Cardiac muscle cell (in vitro differentiated cells and primary cell): ENCODE measurements at regions not wholly inside any gene's neighbourhood (a gene's known extent, or its start where the extent isn't known, plus 50 kb on each side); places are given as distances from the start of the nearest gene placed in this dataset.

Experiments
- DNase-seq, 2 donors: peaks; one replicate each; pipeline versions ENCODE4 v3.0.0 to v3.0.0-alpha.2; 2010 to 2017; ENCODE audit warnings: low read depth in 1 of 2, low spot score in 1 of 2
- H3K27ac ChIP-seq: fragments of 200-600 bp; sonication (generic); 2 replicates; pipeline ENCODE4 v1.5.1; 2016
- H3K27me3 ChIP-seq: fragments of 200-600 bp; sonication (generic); 2 replicates; pipeline ENCODE4 v1.6.0; 2016; ENCODE audit warnings: control low read depth
- H3K36me3 ChIP-seq: fragments of 200-600 bp; sonication (generic); 2 replicates; pipeline ENCODE4 v1.5.1; 2016; ENCODE audit warnings: control low read depth
- H3K4me1 ChIP-seq: fragments of 200-600 bp; sonication (generic); 2 replicates; pipeline ENCODE4 v1.8.1; 2017; ENCODE audit warnings: low read depth, mild to moderate bottlenecking, mixed run types
- H3K4me3 ChIP-seq: fragments of 200-600 bp; sonication (generic); 2 replicates; pipeline ENCODE4 v1.5.1; 2016; ENCODE audit warnings: mild to moderate bottlenecking
- H3K9me3 ChIP-seq: fragments of 200-600 bp; sonication (generic); 2 replicates; pipeline ENCODE4 v1.5.1; 2017; ENCODE audit warnings: low read depth, mild to moderate bottlenecking, control low read depth
- CTCF ChIP-seq: IDR thresholded peaks from 2 replicates; pipeline ENCODE4 v1.5.1; 2012; ENCODE audit warnings: low read depth, mild to moderate bottlenecking, low read length

DNA sequence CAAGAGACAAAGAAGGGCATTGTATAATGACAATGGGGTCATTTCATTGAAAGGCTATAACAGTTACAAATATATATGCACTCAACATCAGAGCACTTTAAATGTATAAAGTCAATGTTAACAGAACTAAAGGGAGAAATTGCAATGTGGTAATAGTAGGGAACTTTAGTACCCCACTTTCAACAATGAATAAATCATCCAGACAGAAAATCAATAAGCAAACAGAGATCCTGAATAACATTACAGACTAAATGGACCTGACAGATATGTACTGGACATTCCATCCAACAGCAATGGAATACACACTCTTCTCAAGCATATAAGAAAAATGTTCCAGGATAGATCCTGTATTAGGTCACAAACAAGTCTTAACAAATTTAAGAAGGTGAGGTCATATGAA, 90.5 kb upstream of the ALKAL2 start:
- TF ChIP-seq CTCF, result no peak
- no peak overlapping the region for H3K4me3 ChIP-seq
- DNase-seq, result no peak
- no peaks in the 10 kb centered on the region for H3K4me1 ChIP-seq
- H3K27me3 ChIP-seq, result peaks cover 15% of the 10 kb centered on the region
- H3K36me3 ChIP-seq, result no peaks in the 10 kb centered on the region
- no peaks in the 10 kb centered on the region for H3K9me3 ChIP-seq
- H3K27ac ChIP-seq, result no peak overlapping the region

DNA sequence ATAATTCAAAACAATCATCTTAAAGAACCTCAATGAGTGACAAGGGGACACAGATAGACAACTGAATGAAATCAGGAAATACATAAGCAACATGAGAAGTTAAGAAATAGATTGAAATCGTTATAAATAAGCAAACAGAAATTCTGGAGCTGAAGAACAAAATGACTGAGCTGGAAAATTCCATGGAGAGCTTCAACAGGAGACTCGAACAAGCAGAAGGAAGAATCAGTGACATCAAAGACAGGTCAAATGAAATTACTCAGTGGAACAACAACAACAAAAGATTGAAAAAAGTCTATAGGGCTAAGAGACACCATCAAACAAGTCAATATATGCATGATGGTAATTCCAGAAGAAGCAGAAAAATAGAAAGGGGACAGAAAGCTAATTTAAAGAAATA, 89.5 kb upstream of the ALKAL2 start:
- Histone ChIP-seq H3K36me3 (no peaks in the 10 kb centered on the region), H3K4me1 (no peaks in the 10 kb centered on the region), H3K27me3 (peaks cover 12% of the 10 kb centered on the region), H3K9me3 (no peaks in the 10 kb centered on the region), H3K4me3 (no peak overlapping the region), H3K27ac (no peak overlapping the region)
- TF ChIP-seq CTCF, result no peak
- no peak for DNase-seq

GRCh38 chr2:375956-376307, 88.0 kb upstream of the ALKAL2 start:
- H3K27ac ChIP-seq, result no peak overlapping the region
- H3K4me1 ChIP-seq, result no peaks in the 10 kb centered on the region
- TF ChIP-seq CTCF, result no peak
- H3K36me3 ChIP-seq, result no peaks in the 10 kb centered on the region
- H3K27me3 ChIP-seq, result no peaks in the 10 kb centered on the region
- no peaks in the 10 kb centered on the region for H3K9me3 ChIP-seq
- H3K4me3 ChIP-seq, result no peak overlapping the region
- no peak for DNase-seq

DNA sequence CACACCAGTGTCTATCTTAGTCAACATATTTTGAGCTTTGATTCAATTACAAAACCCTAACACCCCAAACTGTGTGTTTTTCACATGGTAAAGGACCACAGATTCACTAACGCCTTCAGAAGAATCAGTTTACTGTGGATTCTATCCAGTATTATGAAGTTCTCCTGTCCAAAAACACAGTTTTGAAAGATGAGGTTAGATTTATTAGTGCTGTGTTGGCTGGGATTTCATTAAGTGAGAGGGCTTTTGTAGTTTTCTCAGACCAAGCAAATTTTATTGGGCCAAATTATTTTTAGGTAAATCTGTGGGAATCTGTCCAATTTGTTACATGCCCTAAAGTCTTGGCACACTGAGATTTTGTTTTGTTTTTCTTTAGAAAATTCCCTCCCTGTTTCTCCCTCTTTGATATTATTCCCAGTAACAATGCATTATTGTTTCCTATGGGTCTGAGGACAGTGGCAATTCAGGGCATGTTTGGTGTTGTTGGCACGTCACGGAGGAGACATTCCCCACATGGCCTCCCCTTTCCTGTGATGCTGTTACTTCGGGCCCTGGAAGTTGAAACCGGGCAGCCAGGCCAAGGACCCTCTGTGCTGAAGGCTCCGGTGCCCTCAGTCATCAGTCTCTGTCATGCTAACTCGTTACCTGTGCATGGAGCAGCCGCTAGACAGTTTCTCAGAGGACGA, 87.5 kb upstream of the ALKAL2 start:
- no peaks in the 10 kb centered on the region for H3K9me3 ChIP-seq
- no peak for DNase-seq
- H3K36me3 ChIP-seq, result no peaks in the 10 kb centered on the region
- no peak overlapping the region for H3K27ac ChIP-seq
- no peaks in the 10 kb centered on the region for H3K27me3 ChIP-seq
- no peak for TF ChIP-seq CTCF
- no peak overlapping the region for H3K4me3 ChIP-seq
- H3K4me1 ChIP-seq, result no peaks in the 10 kb centered on the region

- H3K27ac ChIP-seq, result no peak overlapping the region
- no peak for DNase-seq
- no peak for TF ChIP-seq CTCF
- no peaks in the 10 kb centered on the region for H3K36me3 ChIP-seq
- no peaks in the 10 kb centered on the region for H3K9me3 ChIP-seq
- H3K4me1 ChIP-seq, result no peaks in the 10 kb centered on the region
- no peak overlapping the region for H3K4me3 ChIP-seq
- H3K27me3 ChIP-seq, result no peaks in the 10 kb centered on the region
Observed at GRCh38 chr2:368386-368785, 80.5 kb upstream of the ALKAL2 start.

GRCh38 chr2:367246-367645, 79.4 kb upstream of the ALKAL2 start:
- Histone ChIP-seq H3K4me3 (no peak overlapping the region), H3K27me3 (no peaks in the 10 kb centered on the region), H3K36me3 (no peaks in the 10 kb centered on the region), H3K4me1 (no peaks in the 10 kb centered on the region), H3K27ac (no peak overlapping the region), H3K9me3 (no peaks in the 10 kb centered on the region)
- no peak for TF ChIP-seq CTCF
- DNase-seq, result no peak
